GM19438 (cell line): ENCODE measurements at regions not wholly inside any gene's neighbourhood (a gene's known extent, or its start where the extent isn't known, plus 50 kb on each side); places are given as distances from the start of the nearest gene placed in this dataset.

Experiments used
- ATAC-seq: cut with Tn5 transposase; IDR thresholded peaks from one replicate; pipeline ENCODE4 v1.9.1; 2021; ENCODE audit warnings: low read depth; ENCODE audit not compliant: unreplicated experiment

DNA sequence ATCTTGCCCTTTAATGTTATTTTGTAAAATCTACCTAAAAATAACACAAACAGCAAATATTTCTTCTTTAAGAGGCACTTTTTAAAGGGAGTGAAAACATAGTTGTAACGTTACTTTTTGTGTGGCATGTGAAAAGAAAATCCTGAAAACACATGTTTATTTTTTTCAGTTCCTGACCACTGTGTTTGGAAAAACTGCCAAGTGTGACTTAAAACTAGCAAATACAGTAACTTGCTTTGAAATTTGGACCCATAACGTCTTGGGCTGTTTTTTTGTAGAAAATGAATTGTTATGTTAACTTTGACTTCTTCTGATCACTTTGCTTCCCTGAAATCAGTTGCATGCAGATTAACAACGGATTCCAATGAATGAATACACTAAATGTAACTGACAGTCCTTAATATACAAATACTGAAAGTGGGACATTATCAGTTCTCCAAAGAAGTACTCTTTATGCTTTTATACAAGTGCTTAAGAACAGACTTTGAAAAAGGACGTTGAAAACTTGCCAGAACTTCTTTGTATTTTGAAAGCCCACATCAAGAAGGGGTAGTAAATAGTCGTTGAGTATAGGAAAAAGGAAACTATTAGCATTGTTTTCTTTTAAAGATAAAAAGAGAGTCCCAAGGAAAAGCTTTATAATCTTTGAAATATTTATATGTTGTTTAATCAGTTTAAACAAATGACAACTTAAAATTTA, 96.1 kb upstream of the ZEB2 start:
- ATAC-seq, result no peak

DNA sequence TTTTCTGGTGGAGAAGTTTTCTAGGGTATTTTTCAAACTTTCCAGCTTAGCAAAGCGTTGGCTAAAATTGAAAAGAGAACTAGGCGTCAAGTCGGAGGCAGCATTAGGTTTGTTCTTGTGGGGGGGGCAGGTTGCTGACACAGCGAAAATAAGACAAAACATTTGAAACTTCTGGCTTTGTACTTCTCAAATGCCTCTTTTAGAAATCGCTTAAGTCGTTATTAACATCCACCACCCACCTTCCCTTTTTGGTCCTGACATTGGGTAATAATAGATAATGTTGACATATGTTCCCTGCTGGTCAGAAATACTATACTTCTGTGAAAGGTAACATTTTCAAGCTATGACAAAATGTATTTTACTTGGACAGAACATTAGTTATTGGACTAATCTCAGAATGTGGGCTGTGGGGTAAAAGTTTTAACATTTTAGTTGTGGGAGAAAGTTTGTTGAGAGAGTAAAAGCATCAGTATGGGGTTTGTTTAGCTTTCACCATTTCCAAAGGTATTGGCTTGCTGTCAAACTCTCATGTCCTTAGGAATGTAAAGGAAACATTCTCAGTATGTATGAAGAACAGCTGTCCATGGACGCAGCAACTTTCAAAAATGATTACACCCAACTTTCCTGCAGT, 88.1 kb upstream of the ZEB2 start:
- no peak for ATAC-seq

- no peak for ATAC-seq
Observed at GRCh38 chr2:144607099-144607498, 87.2 kb upstream of the ZEB2 start.

DNA sequence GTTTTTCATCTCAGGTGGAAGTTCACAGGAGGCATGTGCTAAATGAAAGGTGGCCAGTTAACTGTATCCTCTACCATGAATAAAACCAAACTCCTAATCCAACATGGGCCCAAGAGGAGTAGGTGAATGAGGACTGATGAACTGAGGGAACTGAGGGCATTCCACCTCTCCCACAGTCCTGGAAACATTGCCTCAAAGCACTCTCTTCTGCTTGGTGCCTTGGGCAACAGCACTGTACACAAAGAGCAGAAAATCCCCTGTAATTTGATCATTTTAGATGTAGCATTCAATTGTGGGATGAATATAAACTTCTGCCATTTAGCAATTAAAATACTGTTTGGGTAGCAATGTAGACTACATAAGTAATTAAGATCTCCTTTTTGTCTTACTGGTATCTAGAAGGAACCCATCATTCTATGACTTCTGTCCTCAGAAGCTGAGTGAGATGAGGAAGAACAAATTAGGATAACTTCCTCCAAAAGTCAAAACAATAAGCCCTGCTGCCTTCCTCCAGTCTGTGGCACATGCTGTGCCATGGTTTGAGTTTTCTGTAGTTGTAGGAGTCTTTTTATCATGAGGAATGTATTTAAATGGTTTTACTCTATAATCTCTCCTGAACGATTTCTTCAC, 86.7 kb upstream of the ZEB2 start:
- no peak for ATAC-seq

GRCh38 chr2:144605231-144605840, 85.4 kb upstream of the ZEB2 start:
- ATAC-seq, result no peak

- ATAC-seq, result no peak
Observed at GRCh38 chr2:144603334-144603733, 83.4 kb upstream of the ZEB2 start.

- no peak for ATAC-seq
Observed at GRCh38 chr2:144598906-144599305, 79.0 kb upstream of the ZEB2 start.

DNA sequence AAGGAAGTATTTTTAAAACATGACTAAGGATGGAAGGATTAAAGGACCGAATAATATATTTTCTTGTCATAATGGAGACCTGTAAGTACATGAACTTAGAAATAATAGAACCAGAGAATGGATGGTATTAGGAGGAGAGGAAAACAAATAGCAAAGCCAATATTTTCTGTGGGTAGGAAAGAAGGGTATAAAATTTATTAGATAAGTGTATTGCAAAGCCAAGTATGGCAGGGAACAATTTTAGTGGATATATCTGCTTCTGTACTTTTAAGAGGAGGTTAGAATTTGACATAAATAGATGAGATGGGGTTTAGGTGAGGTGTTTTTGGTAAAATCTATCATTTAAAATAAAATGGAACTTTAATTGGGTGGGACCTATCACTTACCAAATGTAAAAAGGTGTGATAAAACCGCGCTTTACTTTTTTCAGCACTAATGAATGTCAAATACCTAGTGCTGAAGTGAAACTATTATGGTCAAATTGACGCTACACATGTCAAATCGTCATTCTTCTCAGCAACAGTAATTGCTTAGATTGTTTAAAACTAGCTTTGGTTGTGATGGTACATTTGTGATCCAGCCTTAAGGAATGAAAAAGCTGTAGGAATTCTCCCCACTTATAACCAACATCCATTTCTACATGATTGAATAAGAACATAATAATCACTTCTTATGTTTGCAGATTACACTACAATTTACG, 78.1 kb upstream of the ZEB2 start:
- no peak for ATAC-seq

DNA sequence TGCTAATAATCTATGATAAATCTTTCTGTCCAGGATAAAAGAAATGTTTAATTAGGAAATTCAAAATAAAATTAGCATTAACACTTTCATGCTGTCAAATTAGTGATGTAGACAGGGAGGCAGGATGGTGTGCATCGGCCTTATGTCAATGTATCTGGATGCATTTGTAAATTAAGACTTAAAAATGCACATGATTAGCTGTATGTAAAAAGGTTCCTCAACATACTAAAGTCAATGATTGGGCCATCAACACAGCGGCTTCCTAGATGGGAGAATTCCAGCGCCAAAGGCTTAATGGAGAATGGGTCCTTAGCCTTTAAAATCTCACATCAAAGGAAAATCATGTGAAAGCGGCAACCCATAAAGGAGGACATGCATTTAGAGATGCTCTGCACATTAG, 77.5 kb upstream of the ZEB2 start:
- no peak for ATAC-seq

- peak; percentile 91 for ATAC-seq
Observed at GRCh38 chr2:144596073-144596871, 76.4 kb upstream of the ZEB2 start.

- peak; percentile 18 for ATAC-seq
Observed at GRCh38 chr2:144595686-144596072, 75.8 kb upstream of the ZEB2 start.

DNA sequence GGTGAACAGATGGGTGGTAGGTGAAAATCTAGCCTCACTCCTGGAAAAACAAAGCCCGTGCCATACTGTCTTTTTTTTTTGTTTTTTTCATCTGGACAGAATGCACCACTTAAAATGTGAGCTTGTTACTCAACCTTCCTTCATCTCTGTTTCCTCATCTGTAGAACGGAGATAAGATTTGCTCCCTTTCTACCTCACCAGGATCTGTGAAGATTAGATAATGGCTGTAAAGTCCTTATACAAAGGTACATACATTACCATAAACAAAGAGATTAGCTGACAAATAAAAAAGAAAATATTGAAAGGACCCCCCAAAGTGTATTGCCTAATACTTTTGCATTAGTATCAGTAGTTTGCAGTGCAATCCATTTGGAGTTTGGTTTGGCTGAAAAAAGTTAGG, 75.4 kb upstream of the ZEB2 start:
- no peak for ATAC-seq

DNA sequence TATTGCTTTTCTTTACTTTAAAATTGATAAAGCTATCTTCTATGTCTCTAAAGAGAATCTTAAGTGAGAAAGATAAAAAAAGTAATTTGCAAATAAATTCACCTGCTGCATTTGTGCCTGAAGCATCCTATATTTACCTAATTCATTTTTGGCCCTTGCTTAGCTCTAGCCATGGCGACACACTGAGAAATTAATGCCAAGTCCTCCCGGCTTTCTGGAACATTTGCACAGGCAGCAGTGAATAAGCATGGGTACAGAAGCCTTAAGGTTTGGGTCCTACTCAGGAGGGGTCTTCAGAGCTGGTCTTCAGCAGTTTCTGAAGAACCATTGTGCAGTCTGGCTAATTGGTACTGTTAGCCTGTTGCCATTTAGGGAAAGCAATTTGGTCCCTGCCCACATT, 73.9 kb upstream of the ZEB2 start:
- ATAC-seq, result no peak

GRCh38 chr2:144592500-144593256, 72.8 kb upstream of the ZEB2 start:
- ATAC-seq, result no peak

DNA sequence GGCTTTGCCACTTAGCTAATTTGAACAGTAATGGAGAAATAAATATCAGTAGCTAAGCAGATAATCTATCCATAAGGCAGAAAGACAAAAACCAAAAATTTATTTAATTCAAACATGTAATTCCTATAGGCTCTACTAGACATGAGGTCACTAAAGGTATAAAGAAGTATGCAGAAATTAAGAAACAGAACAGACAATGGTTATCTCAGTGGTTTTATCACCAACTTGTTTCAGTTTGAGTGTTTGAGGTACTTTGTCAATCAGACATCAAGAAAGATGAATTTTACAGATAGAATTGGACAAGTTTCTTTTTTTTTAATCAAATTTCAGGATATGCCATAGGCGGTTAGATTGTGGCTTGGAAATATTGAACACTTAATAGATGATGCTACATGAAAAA, 67.4 kb upstream of the ZEB2 start:
- no peak for ATAC-seq

- ATAC-seq, result no peak
Observed at GRCh38 chr2:144586476-144586875, 66.6 kb upstream of the ZEB2 start.

DNA sequence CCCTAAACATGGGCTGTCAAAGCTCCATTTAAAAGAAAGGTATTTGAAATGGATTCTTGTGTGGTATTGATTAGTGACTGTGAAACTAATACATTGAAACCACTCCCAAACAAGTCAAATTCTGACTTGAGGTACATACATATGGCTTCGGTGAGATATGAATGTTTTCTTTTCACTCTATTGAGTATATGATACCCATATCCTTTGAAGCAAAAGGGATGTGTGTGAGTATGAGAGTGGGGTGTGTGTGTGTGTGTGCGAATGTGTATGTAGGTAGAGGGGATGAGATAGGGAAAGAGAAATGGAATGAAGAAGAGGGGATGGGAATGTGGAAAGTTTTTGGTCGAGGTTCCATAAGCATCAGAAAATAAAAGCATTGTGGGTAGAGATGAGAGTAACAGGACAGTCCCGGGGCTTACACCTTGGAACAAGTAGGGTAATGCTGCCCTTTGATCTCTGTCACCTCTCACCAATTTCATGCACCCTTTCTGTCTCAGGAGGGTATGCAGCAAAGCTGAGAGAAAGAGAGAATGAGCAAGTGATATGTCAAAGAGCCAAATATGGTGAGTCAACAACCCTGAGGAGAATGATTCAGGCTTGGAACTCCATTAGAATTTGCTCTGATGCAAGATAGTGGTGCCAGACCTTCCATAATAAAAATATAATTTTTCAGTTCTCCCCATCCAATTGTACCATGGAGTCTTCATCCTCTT, 64.0 kb upstream of the ZEB2 start:
- ATAC-seq, result no peak

GRCh38 chr2:144583381-144583729, 63.4 kb upstream of the ZEB2 start:
- no peak for ATAC-seq
